IMR-90 (cell line): ENCODE measurements at regions not wholly inside any gene's neighbourhood (a gene's known extent, or its start where the extent isn't known, plus 50 kb on each side); places are given as distances from the start of the nearest gene placed in this dataset.

Experiments used
- ATAC-seq: fragments of 200-7000 bp; cut with Tn5 transposase; 2 replicates; pipeline ENCODE4 v1.9.1; 2020; ENCODE audit warnings: low read depth, mild to moderate bottlenecking, moderate library complexity
- BruUV-seq: library from RNA; stranded (reverse); fragments of 400-500 nt; replicated peaks from 2 replicates; lab custom pipeline; 2021; lab: Mats Ljungman, UMichigan
- CTCF ChIA-PET: fragments of 300-600 bp; formaldehyde crosslinking; extraction: SDS; loops from one replicate; lab custom pipeline; 2021; ENCODE audit warnings: antibody characterized with exemption; lab: Yijun Ruan, JAX
- POLR2A ChIA-PET: fragments of 300-600 bp; sonication (Branson Sonifier 250); formaldehyde crosslinking; loops from one replicate; lab custom pipeline; 2022; ENCODE audit warnings: antibody characterized with exemption; ENCODE audit not compliant: unreplicated experiment; lab: Charles Lee
- DNase-seq: peaks from one replicate; pipeline ENCODE4 v3.0.0; 2013
- H2AFZ ChIP-seq: replicated peaks from 2 replicates; pipeline ENCODE3; 2013; ENCODE audit warnings: low read length, mild to moderate bottlenecking; ENCODE audit not compliant: poor library complexity
- H2AK5ac ChIP-seq: 2 replicates; pipeline ENCODE4 v1.6.1; 2013; ENCODE audit warnings: low read depth, low read length, inconsistent platforms
- H2AK9ac ChIP-seq: replicated peaks from 2 replicates; pipeline ENCODE3; 2013; ENCODE audit warnings: mild to moderate bottlenecking, low read depth, low read length, moderate library complexity; ENCODE audit not compliant: poor library complexity
- H2BK120ac ChIP-seq: 2 replicates; pipeline ENCODE4 v1.6.1; 2013; ENCODE audit warnings: low read depth, low read length, inconsistent platforms
- H2BK15ac ChIP-seq: 3 replicates; pipeline ENCODE4 v1.6.1; 2013; ENCODE audit warnings: low read depth, low read length, inconsistent platforms
- H2BK20ac ChIP-seq: 2 replicates; pipeline ENCODE4 v1.6.1; 2013; ENCODE audit warnings: low read depth, mild to moderate bottlenecking, inconsistent platforms, low read length, moderate library complexity
- H2BK5ac ChIP-seq: 2 replicates; pipeline ENCODE4 v1.6.1; 2013; ENCODE audit warnings: mild to moderate bottlenecking, low read depth, low read length, inconsistent platforms; ENCODE audit not compliant: poor library complexity, severe bottlenecking
- H3K14ac ChIP-seq: replicated peaks from 2 replicates; pipeline ENCODE4 v1.6.1; 2013; ENCODE audit warnings: low read depth, low read length, inconsistent platforms
- H3K18ac ChIP-seq: 2 replicates; pipeline ENCODE4 v1.6.1; 2013; ENCODE audit warnings: low read depth, low read length, control low read depth
- H3K23ac ChIP-seq: 2 replicates; pipeline ENCODE4 v1.6.1; 2013; ENCODE audit warnings: low read depth, low read length, inconsistent platforms
- H3K27ac ChIP-seq: 2 replicates; pipeline ENCODE4 v1.5.1; 2013; ENCODE audit warnings: mild to moderate bottlenecking, control low read depth, low read length; ENCODE audit not compliant: insufficient read depth
- H3K27me3 ChIP-seq: 2 replicates; pipeline ENCODE4 v1.6.1; 2013; ENCODE audit warnings: low read length; ENCODE audit not compliant: control insufficient read depth, insufficient read depth
- H3K36me3 ChIP-seq: 2 replicates; pipeline ENCODE4 v1.6.1; 2013; ENCODE audit warnings: low read length, mixed read lengths; ENCODE audit not compliant: control insufficient read depth, insufficient read depth
- H3K4ac ChIP-seq: 2 replicates; pipeline ENCODE4 v1.6.1; 2013; ENCODE audit warnings: low read depth, low read length, inconsistent platforms
- H3K4me1 ChIP-seq: 2 replicates; pipeline ENCODE4 v1.6.1; 2013; ENCODE audit warnings: low read length, mixed read lengths; ENCODE audit not compliant: control insufficient read depth, insufficient read depth
- H3K4me2 ChIP-seq: 2 replicates; pipeline ENCODE4 v1.6.1; 2013; ENCODE audit warnings: low read depth, mild to moderate bottlenecking, control low read depth, low read length, moderate library complexity
- H3K4me3 ChIP-seq: 2 replicates; pipeline ENCODE4 v1.5.1; 2013; ENCODE audit warnings: low read depth, mild to moderate bottlenecking, control low read depth, low read length, moderate library complexity; ENCODE audit not compliant: insufficient read depth
- H3K56ac ChIP-seq: 2 replicates; pipeline ENCODE4 v1.6.1; 2013; ENCODE audit warnings: low read length, inconsistent platforms; ENCODE audit not compliant: insufficient read depth; ENCODE audit errors: extremely low read depth
- H3K79me1 ChIP-seq, 2 experiments: 2 replicates each; pipeline ENCODE4 v1.6.1; 2013; ENCODE audit warnings: low read length in 2 of 2, inconsistent platforms in 1 of 2, low read depth in 1 of 2
- H3K9ac ChIP-seq: 2 replicates; pipeline ENCODE4 v1.6.1; 2013; ENCODE audit warnings: low read depth, low read length, control low read depth
- H3K9me1 ChIP-seq: 2 replicates; pipeline ENCODE4 v1.6.1; 2013; ENCODE audit warnings: low read length, inconsistent platforms; ENCODE audit not compliant: insufficient read depth
- H3K9me3 ChIP-seq: 2 replicates; pipeline ENCODE4 v1.6.1; 2013; ENCODE audit warnings: low read length; ENCODE audit not compliant: control insufficient read depth, insufficient read depth
- H4K20me1 ChIP-seq: 2 replicates; pipeline ENCODE4 v1.6.1; 2013; ENCODE audit warnings: low read length, inconsistent platforms; ENCODE audit not compliant: insufficient read depth
- H4K5ac ChIP-seq: 2 replicates; pipeline ENCODE4 v1.6.1; 2013; ENCODE audit warnings: mild to moderate bottlenecking, low read depth, low read length, control low read depth
- H4K8ac ChIP-seq, 2 experiments: 2 replicates each; pipeline ENCODE4 v1.6.1; 2013; ENCODE audit warnings: low read depth in 2 of 2, low read length in 2 of 2, control low read depth in 1 of 2, inconsistent platforms in 1 of 2
- H4K91ac ChIP-seq: 2 replicates; pipeline ENCODE4 v1.6.1; 2013; ENCODE audit warnings: low read depth, low read length, inconsistent platforms; ENCODE audit not compliant: insufficient read depth
- CHD1 ChIP-seq: IDR thresholded peaks from 2 replicates; pipeline ENCODE4 v1.6.1; 2012; ENCODE audit warnings: low read depth, low read length, improper control_type of control experiment
- MXI1 ChIP-seq: IDR thresholded peaks from 2 replicates; pipeline ENCODE4 v1.6.1; 2012; ENCODE audit warnings: low read depth, mild to moderate bottlenecking, low read length, moderate library complexity, borderline replicate concordance
- POLR2A ChIP-seq: IDR thresholded peaks from 2 replicates; pipeline ENCODE4 v1.6.1; 2012; ENCODE audit warnings: mild to moderate bottlenecking, low read depth, low read length
- WGBS, 2 experiments: methylation state at CpG; one replicate each; pipeline versions ENCODE4 v1.1.5 to v1.1.7; 2013; ENCODE audit warnings: missing lambda C conversion rate in 2 of 2; ENCODE audit not compliant: insufficient read length in 1 of 2; ENCODE audit errors: extremely low coverage in 2 of 2; 5-methylcytosine and 5-hydroxymethylcytosine counted together
- dilution Hi-C: fragments of 300-500 bp; cut with HindIII; formaldehyde crosslinking; loops from one replicate; pipeline ENCODE4 v1.14.3; 2018; ENCODE audit warnings: low sequenced_read_pairs; ENCODE audit not compliant: unreplicated experiment
- in situ Hi-C: fragments of 300-500 bp; cut with MboI; formaldehyde crosslinking; loops from 3 replicates; pipeline ENCODE4 v1.14.3; 2019; ENCODE audit warnings: low sequenced_read_pairs, inconsistent platforms, mixed read lengths
- intact Hi-C: fragments of 100-400 bp; cut with micrococcal nuclease; formaldehyde crosslinking; loops from 2 replicates; pipeline ENCODE4 v1.10.0; 2022

DNA sequence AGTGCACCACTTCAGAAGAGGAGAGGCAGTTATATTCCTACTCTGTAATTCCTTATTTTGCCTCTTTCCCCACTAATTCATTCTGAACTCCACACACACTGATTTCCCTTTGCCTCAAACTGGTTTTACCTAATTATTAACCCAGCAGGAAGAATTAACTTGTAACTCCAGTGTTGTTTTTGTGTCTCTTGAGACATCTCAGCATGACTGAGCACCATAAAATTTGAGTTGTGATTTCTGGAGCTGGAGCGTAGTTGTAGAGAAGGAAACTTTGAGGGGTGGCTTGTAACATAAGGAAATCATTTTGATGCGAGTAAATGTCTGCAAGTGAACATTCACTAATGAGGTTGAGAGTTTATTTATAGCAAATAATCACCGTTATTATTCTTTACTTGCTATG, 265.2 kb downstream of the TMEM38B start:
- intact Hi-C loops, result no loop called here

More for the DNA sequence above, 265.2 kb downstream of the TMEM38B start:
- no peak overlapping the region for H2BK15ac ChIP-seq
- H3K36me3 ChIP-seq, result no peaks in the 10 kb centered on the region
- no peak overlapping the region for H3K4me2 ChIP-seq
- no peak for ATAC-seq
- no peak overlapping the region for H3K9ac ChIP-seq
- H3K4me3 ChIP-seq, result no peak overlapping the region
- no peak for DNase-seq
- no peak overlapping the region for H4K5ac ChIP-seq
- no peak overlapping the region for H2AFZ ChIP-seq
- H3K23ac ChIP-seq, result no peak overlapping the region
- H4K20me1 ChIP-seq, result no peaks in the 10 kb centered on the region
- H4K8ac ChIP-seq, result no peak overlapping the region
- H3K4me1 ChIP-seq, result no peaks in the 10 kb centered on the region
- no peak overlapping the region for H2BK5ac ChIP-seq
- no peak overlapping the region for H2AK9ac ChIP-seq
- ChIA-PET CTCF (no interaction called here), POLR2A (no interaction called here)
- no peak overlapping the region for H4K91ac ChIP-seq
- H2BK20ac ChIP-seq, result no peak overlapping the region
- H3K27ac ChIP-seq, result no peak overlapping the region
- no peak for TF ChIP-seq MXI1
- TF ChIP-seq CHD1, result no peak
- TF ChIP-seq POLR2A, result no peak
- no peak overlapping the region for H3K14ac ChIP-seq
- dilution Hi-C loops (no loop called here), in situ Hi-C loops (no loop called here)
- BruUV-seq, result no TSS peak
- no peaks in the 10 kb centered on the region for H3K9me1 ChIP-seq
- H3K27me3 ChIP-seq, result no peaks in the 10 kb centered on the region
- WGBS, 2 experiments, result no CpG with 5 or more reads among the region's 3 CpGs
- H3K18ac ChIP-seq, result no peak overlapping the region
- H3K4ac ChIP-seq, result no peak overlapping the region
- H3K9me3 ChIP-seq, result no peaks in the 10 kb centered on the region
- no peak overlapping the region for H2AK5ac ChIP-seq
- H3K79me1 ChIP-seq, result no peaks in the 10 kb centered on the region
- H2BK120ac ChIP-seq, result no peak overlapping the region
- H3K56ac ChIP-seq, result no peak overlapping the region
